Sigmoid colon (tissue), 4 donors: ENCODE measurements at regions not wholly inside any gene's neighbourhood (a gene's known extent, or its start where the extent isn't known, plus 50 kb on each side); places are given as distances from the start of the nearest gene placed in this dataset.

ENCODE experiments used
- POLR2A ChIP-seq, 2 donors: fragments of 450-650 bp; IDR thresholded peaks; one replicate each; pipeline ENCODE4 v1.6.1; 2016; ENCODE audit warnings: antibody characterized with exemption in 2 of 2, mild to moderate bottlenecking in 2 of 2, moderate library complexity in 2 of 2
- POLR2AphosphoS5 ChIP-seq, 4 donors: sonication (generic); formaldehyde crosslinking; IDR thresholded peaks; one replicate each; pipeline ENCODE4 v1.6.1; 2017; ENCODE audit warnings: antibody characterized with exemption in 4 of 4
- TF ChIP-seq, protein P1 (sequence below), 4 experiments: fragments of 450-650 bp in 3 of 4; fragments of 200-600 bp in 1 of 4; IDR thresholded peaks; one replicate each; pipeline ENCODE4 v1.5.1; 2016 to 2019; ENCODE audit warnings: antibody characterized with exemption in 4 of 4, mild to moderate bottlenecking in 3 of 4, moderate library complexity in 2 of 4

DNA sequence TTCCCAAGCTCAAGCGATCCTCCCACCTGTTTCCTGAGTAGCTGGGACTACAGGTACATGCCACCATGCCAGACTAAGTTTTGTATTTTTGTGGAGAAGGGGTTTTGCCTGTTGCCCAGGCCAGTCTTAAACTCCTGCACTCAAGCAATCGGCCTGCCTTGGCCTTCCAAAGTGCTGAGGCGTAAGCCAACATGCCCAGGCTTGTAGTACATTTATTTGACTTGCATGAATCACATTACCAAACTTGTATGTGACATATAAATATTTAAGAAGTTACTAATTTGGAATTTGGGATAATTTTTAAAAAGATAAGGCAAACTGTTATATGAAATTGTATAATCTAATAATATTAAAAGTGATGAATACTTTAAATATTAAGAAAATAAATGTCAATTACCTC lies 157.6 kb downstream of the MCHR2 start:
- TF ChIP-seq, protein P1, sequence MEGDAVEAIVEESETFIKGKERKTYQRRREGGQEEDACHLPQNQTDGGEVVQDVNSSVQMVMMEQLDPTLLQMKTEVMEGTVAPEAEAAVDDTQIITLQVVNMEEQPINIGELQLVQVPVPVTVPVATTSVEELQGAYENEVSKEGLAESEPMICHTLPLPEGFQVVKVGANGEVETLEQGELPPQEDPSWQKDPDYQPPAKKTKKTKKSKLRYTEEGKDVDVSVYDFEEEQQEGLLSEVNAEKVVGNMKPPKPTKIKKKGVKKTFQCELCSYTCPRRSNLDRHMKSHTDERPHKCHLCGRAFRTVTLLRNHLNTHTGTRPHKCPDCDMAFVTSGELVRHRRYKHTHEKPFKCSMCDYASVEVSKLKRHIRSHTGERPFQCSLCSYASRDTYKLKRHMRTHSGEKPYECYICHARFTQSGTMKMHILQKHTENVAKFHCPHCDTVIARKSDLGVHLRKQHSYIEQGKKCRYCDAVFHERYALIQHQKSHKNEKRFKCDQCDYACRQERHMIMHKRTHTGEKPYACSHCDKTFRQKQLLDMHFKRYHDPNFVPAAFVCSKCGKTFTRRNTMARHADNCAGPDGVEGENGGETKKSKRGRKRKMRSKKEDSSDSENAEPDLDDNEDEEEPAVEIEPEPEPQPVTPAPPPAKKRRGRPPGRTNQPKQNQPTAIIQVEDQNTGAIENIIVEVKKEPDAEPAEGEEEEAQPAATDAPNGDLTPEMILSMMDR (IDR thresholded peaks at IDR 0.05) = no peak
- TF ChIP-seq POLR2AphosphoS5 (IDR thresholded peaks at IDR 0.05) = no peak
- TF ChIP-seq POLR2A (IDR thresholded peaks at IDR 0.05) = no peak
